H1 (cell line): ENCODE measurements at regions not wholly inside any gene's neighbourhood (a gene's known extent, or its start where the extent isn't known, plus 50 kb on each side); places are given as distances from the start of the nearest gene placed in this dataset.

Experiments used
- CTCF ChIA-PET: fragments of 300-600 bp; sonication (Branson Sonifier 250); formaldehyde crosslinking; loops from one replicate; lab custom pipeline; 2021; ENCODE audit not compliant: partially characterized antibody; lab: Charles Lee
- POLR2A ChIA-PET: fragments of 300-600 bp; sonication (Branson Sonifier 250); formaldehyde crosslinking; loops from one replicate; lab custom pipeline; 2021; ENCODE audit warnings: inconsistent platforms; ENCODE audit not compliant: partially characterized antibody; lab: Charles Lee
- DNase-seq, 2 experiments: peaks; one replicate each; pipeline versions ENCODE4 v3.0.0 to v3.0.0-alpha.2; 2010 to 2022; ENCODE audit warnings: low spot score in 2 of 2, low read depth in 1 of 2, mixed read lengths in 1 of 2
- FAIRE-seq: peaks from 2 replicates; lab custom pipeline; 2011; peaks lifted over from hg19 to GRCh38; lab: Jason Lieb, UNC
- H2AFZ ChIP-seq: 2 replicates; pipeline ENCODE4 v1.8.1; 2012; ENCODE audit warnings: low read length, inconsistent platforms
- H2AK5ac ChIP-seq: 2 replicates; pipeline ENCODE4 v1.6.1; 2013; ENCODE audit warnings: low read depth, low read length
- H2BK120ac ChIP-seq: replicated peaks from 2 replicates; pipeline ENCODE3; 2013; ENCODE audit warnings: low read depth, low read length, inconsistent platforms
- H2BK12ac ChIP-seq: 2 replicates; pipeline ENCODE4 v1.6.1; 2013; ENCODE audit warnings: low read depth, low read length
- H2BK15ac ChIP-seq: 2 replicates; pipeline ENCODE4 v1.6.1; 2013; ENCODE audit warnings: low read length
- H2BK20ac ChIP-seq: 2 replicates; pipeline ENCODE4 v1.6.1; 2013; ENCODE audit warnings: low read length
- H2BK5ac ChIP-seq: 2 replicates; pipeline ENCODE4 v1.6.1; 2013; ENCODE audit warnings: low read depth, low read length
- H3K14ac ChIP-seq: 2 replicates; pipeline ENCODE4 v1.6.1; 2013; ENCODE audit warnings: inconsistent platforms; ENCODE audit not compliant: insufficient read length
- H3K18ac ChIP-seq: 2 replicates; pipeline ENCODE4 v1.6.1; 2013; ENCODE audit warnings: low read length; ENCODE audit errors: extremely low read depth
- H3K23ac ChIP-seq: 2 replicates; pipeline ENCODE4 v1.6.1; 2013; ENCODE audit warnings: inconsistent platforms; ENCODE audit not compliant: insufficient read length
- H3K23me2 ChIP-seq: 2 replicates; pipeline ENCODE4 v1.6.1; 2013; ENCODE audit warnings: low read depth, low read length
- H3K27ac ChIP-seq: 2 replicates; pipeline ENCODE4 v1.6.1; 2011; ENCODE audit warnings: low read depth, low read length, inconsistent platforms
- H3K27me3 ChIP-seq, 4 experiments: replicated peaks in 1 of 4; 1 replicate in 1 of 4; 2 replicates in 3 of 4; pipeline versions ENCODE4 v1.6.1 to v1.8.1; 2011 to 2013; ENCODE audit warnings: low read length in 3 of 4, mild to moderate bottlenecking in 3 of 4, inconsistent platforms in 2 of 4, mixed read lengths in 2 of 4, moderate library complexity in 1 of 4; ENCODE audit not compliant: control insufficient read depth in 3 of 4, insufficient read depth in 3 of 4; ENCODE audit errors: extremely low read depth in 1 of 4
- H3K36me3 ChIP-seq, 4 experiments: 2 replicates each; pipeline versions ENCODE4 v1.6.1 to v1.8.1; 2011 to 2013; ENCODE audit warnings: mild to moderate bottlenecking in 4 of 4, low read length in 3 of 4, moderate library complexity in 2 of 4, control low read depth in 1 of 4, inconsistent platforms in 1 of 4; ENCODE audit not compliant: insufficient read depth in 4 of 4, control insufficient read depth in 2 of 4
- H3K4ac ChIP-seq: replicated peaks from 2 replicates; pipeline ENCODE3; 2013; ENCODE audit warnings: low read length, low read depth, mixed read lengths, inconsistent platforms; ENCODE audit not compliant: insufficient read length
- H3K4me1 ChIP-seq, 4 experiments: replicated peaks in 1 of 4; 1 replicate in 1 of 4; 2 replicates in 3 of 4; pipeline versions ENCODE4 v1.6.1 to v1.8.1; 2011 to 2013; ENCODE audit warnings: low read length in 3 of 4, inconsistent platforms in 2 of 4, mixed read lengths in 1 of 4; ENCODE audit not compliant: insufficient read depth in 4 of 4, control insufficient read depth in 3 of 4
- H3K4me2 ChIP-seq, 2 experiments: 2 replicates each; pipeline versions ENCODE4 v1.6.1 to v1.8.1; 2011 to 2013; ENCODE audit warnings: low read depth in 2 of 2, low read length in 2 of 2, control low read depth in 1 of 2, inconsistent platforms in 1 of 2, mild to moderate bottlenecking in 1 of 2; ENCODE audit not compliant: insufficient read depth in 1 of 2
- H3K4me3 ChIP-seq, 4 experiments: fragments of 200-600, 300-600 bp in 1 of 4; sonication (generic), shearing (Covaris generic), sonication (Bioruptor Twin) in 1 of 4; 2 replicates each; pipeline versions ENCODE4 v1.5.1 to v1.8.1; 2011 to 2016; ENCODE audit warnings: low read length in 4 of 4, low read depth in 3 of 4, control low read depth in 2 of 4, inconsistent platforms in 2 of 4, mild to moderate bottlenecking in 2 of 4, mixed read lengths in 1 of 4, moderate library complexity in 1 of 4; ENCODE audit not compliant: insufficient read depth in 2 of 4; ENCODE audit errors: extremely low read depth in 1 of 4
- H3K56ac ChIP-seq: replicated peaks from 2 replicates; pipeline ENCODE3; 2013; ENCODE audit warnings: low read depth, mild to moderate bottlenecking, mixed read lengths, low read length, inconsistent platforms; ENCODE audit not compliant: insufficient read length
- H3K79me1 ChIP-seq: 2 replicates; pipeline ENCODE4 v1.6.1; 2013; ENCODE audit warnings: low read depth, low read length, control low read depth
- H3K79me2 ChIP-seq, 2 experiments: 2 replicates each; pipeline versions ENCODE4 v1.6.1 to v1.8.1; 2012 to 2013; ENCODE audit warnings: low read length in 2 of 2, mild to moderate bottlenecking in 2 of 2, inconsistent platforms in 1 of 2; ENCODE audit not compliant: insufficient read depth in 2 of 2, control insufficient read depth in 1 of 2
- H3K9ac ChIP-seq, 4 experiments: replicated peaks in 1 of 4; 1 replicate in 1 of 4; 2 replicates in 3 of 4; pipeline versions ENCODE4 v1.6.1 to v1.8.1; 2011 to 2013; ENCODE audit warnings: low read depth in 3 of 4, low read length in 3 of 4, control low read depth in 2 of 4, mild to moderate bottlenecking in 2 of 4, moderate library complexity in 2 of 4, inconsistent platforms in 1 of 4; ENCODE audit errors: extremely low read depth in 1 of 4
- H3K9me3 ChIP-seq, 2 experiments: 2 replicates each; pipeline versions ENCODE4 v1.6.1 to v1.8.1; 2012 to 2013; ENCODE audit warnings: mild to moderate bottlenecking in 2 of 2, moderate library complexity in 2 of 2, control low read depth in 1 of 2, inconsistent platforms in 1 of 2, low read depth in 1 of 2, low read length in 1 of 2, mixed read lengths in 1 of 2; ENCODE audit not compliant: insufficient read depth in 2 of 2
- H4K20me1 ChIP-seq, 2 experiments: replicated peaks in 1 of 2; 2 replicates each; pipeline versions ENCODE3 to v1.8.1; 2011 to 2013; ENCODE audit warnings: inconsistent platforms in 2 of 2, low read length in 2 of 2, mild to moderate bottlenecking in 1 of 2; ENCODE audit not compliant: insufficient read depth in 2 of 2, control insufficient read depth in 1 of 2
- H4K5ac ChIP-seq: 2 replicates; pipeline ENCODE4 v1.6.1; 2013; ENCODE audit warnings: low read length, low read depth, mixed read lengths, inconsistent platforms; ENCODE audit not compliant: insufficient read length
- H4K8ac ChIP-seq: 2 replicates; pipeline ENCODE4 v1.8.0; 2013; ENCODE audit warnings: mild to moderate bottlenecking, moderate library complexity, low read length, inconsistent platforms; ENCODE audit not compliant: insufficient read depth; ENCODE audit errors: extremely low read depth
- H4K91ac ChIP-seq: replicated peaks from 2 replicates; pipeline ENCODE3; 2013; ENCODE audit warnings: low read length, mixed read lengths, inconsistent platforms; ENCODE audit not compliant: insufficient read length
- HDAC6 ChIP-seq: IDR thresholded peaks from one replicate; pipeline ENCODE4 v1.7.1; 2012; ENCODE audit warnings: low read depth, mild to moderate bottlenecking, inconsistent platforms, low read length, moderate library complexity
- SP2 ChIP-seq: IDR thresholded peaks from 2 replicates; pipeline ENCODE4 v1.6.1; 2012; ENCODE audit warnings: mild to moderate bottlenecking, low read length, inconsistent platforms
- ZNF274 ChIP-seq: IDR thresholded peaks from 2 replicates; pipeline ENCODE4 v1.7.0; 2012; ENCODE audit warnings: low read length, borderline replicate concordance; ENCODE audit errors: extremely low read depth
- WGBS, 2 experiments: shearing (Covaris generic) in 1 of 2; methylation state at CpG; one replicate each; pipeline versions ENCODE4 v1.1.6 to v1.1.7; 2013 to 2015; ENCODE audit warnings: low lambda C conversion rate in 2 of 2, mixed read lengths in 2 of 2, inconsistent platforms in 1 of 2, low coverage in 1 of 2, missing lambda C conversion rate in 1 of 2; ENCODE audit not compliant: insufficient replicate concordance in 2 of 2, insufficient coverage in 1 of 2, insufficient read length in 1 of 2; ENCODE audit errors: extremely low coverage in 1 of 2, missing lambda C conversion rate in 1 of 2; 5-methylcytosine and 5-hydroxymethylcytosine counted together

- FAIRE-seq (no peak), DNase-seq (no peak)
- Histone ChIP-seq H3K14ac (no peak overlapping the region), H2BK5ac (no peak overlapping the region), H2BK12ac (no peak overlapping the region), H3K79me1 (no peaks in the 10 kb centered on the region), H2BK120ac (no peak overlapping the region), H3K9ac (no peak overlapping the region), H3K23me2 (no peaks in the 10 kb centered on the region; the same call in 1 of the 2 replicates), H4K5ac (no peak overlapping the region), H3K4me1 (no peaks in the 10 kb centered on the region), H2BK15ac (no peak overlapping the region), H3K4me3 (no peak overlapping the region), H2BK20ac (no peak overlapping the region), H3K56ac (no peak overlapping the region), H3K9me3 (no peaks in the 10 kb centered on the region), H3K79me2 (no peaks in the 10 kb centered on the region), H2AFZ (no peak overlapping the region), H4K91ac (no peak overlapping the region), H4K8ac (no peak overlapping the region), H3K27me3 (peaks cover 0 to 1% (median 0%) of the 10 kb centered on the region in 4 experiments; a peak in 1 of 7 replicates), H3K4me2 (no peak overlapping the region), H3K36me3 (no peaks in the 10 kb centered on the region), H2AK5ac (no peak overlapping the region), H4K20me1 (no peaks in the 10 kb centered on the region), H3K18ac (no peak overlapping the region), H3K23ac (no peak overlapping the region), H3K27ac (no peak overlapping the region), H3K4ac (no peak overlapping the region)
- ChIA-PET CTCF (interaction anchor here (1.0 kb wide), 1 partner anchor 111 kb away, joined by 4 read pairs; no protein-coding TSS in a partner anchor), POLR2A (no interaction called here)
- TF ChIP-seq SP2 (no peak), ZNF274 (no peak), HDAC6 (no peak)
- 50 to 92% methylated on average over 1 to 3 of the region's 3 CpGs for WGBS, 2 experiments
Measured at GRCh38 chr3:43198791-43199644, 87.3 kb upstream of the SNRK start.
